Mononuclear cell (primary cell): ENCODE measurements at regions not wholly inside any gene's neighbourhood (a gene's known extent, or its start where the extent isn't known, plus 50 kb on each side); places are given as distances from the start of the nearest gene placed in this dataset.

Source experiments
- H3K27me3 ChIP-seq: 2 replicates; pipeline ENCODE4 v1.6.0; 2011; ENCODE audit warnings: low read length, control low read depth; ENCODE audit not compliant: insufficient read depth
- H3K4me1 ChIP-seq: 2 replicates; pipeline ENCODE4 v1.5.1; 2011; ENCODE audit warnings: mild to moderate bottlenecking, low read length, control low read depth; ENCODE audit not compliant: insufficient read depth
- H3K4me3 ChIP-seq: 2 replicates; pipeline ENCODE4 v1.5.1; 2011; ENCODE audit warnings: mild to moderate bottlenecking, low read length, moderate library complexity
- H3K9me3 ChIP-seq: 2 replicates; pipeline ENCODE4 v1.5.1; 2011; ENCODE audit warnings: low read depth, mild to moderate bottlenecking, control low read depth, low read length

DNA sequence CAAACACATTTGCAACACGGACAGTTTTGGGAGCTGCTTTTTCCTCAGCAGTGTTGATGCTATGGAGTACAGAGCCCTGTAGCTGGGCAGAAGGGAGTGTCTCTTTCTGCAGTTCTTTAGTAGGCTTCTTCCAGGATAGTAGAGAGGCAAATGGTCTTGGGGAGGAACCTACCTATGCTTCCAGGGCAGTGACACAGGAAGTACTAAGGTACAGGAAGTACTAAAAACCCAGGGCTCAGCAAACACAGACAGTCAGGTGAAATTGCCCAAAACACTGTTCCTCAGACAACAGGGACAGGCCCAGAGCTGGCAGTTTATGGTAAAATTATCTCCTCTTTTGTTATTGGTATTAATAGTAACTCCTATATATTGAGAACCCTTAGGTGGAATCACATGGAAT lies 217.6 kb downstream of the TTC8 start:
- Histone ChIP-seq H3K4me1 (peaks cover 12% of the 10 kb centered on the region), H3K27me3 (no peaks in the 10 kb centered on the region), H3K4me3 (no peak overlapping the region), H3K9me3 (no peaks in the 10 kb centered on the region)

DNA sequence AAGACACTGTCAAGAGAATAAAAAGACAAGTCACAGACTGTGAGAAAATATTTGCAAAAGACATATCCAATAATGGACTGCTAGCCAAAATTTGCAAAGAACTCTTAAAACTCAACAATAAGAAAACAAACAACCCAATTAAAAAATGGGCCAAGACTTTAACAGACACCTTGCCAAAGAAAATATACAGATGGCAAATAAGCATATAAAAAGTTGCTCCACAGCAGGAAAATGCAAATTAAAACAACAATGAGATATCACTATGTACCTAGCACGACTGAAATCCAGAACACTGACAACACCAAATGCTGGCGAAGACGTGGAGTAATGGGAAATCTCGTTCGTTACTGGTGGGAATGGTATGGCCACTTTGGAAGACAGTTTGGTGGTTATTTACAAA lies 228.9 kb downstream of the TTC8 start:
- no peaks in the 10 kb centered on the region for H3K27me3 ChIP-seq
- no peak overlapping the region for H3K4me3 ChIP-seq
- H3K9me3 ChIP-seq = no peaks in the 10 kb centered on the region
- no peaks in the 10 kb centered on the region for H3K4me1 ChIP-seq

DNA sequence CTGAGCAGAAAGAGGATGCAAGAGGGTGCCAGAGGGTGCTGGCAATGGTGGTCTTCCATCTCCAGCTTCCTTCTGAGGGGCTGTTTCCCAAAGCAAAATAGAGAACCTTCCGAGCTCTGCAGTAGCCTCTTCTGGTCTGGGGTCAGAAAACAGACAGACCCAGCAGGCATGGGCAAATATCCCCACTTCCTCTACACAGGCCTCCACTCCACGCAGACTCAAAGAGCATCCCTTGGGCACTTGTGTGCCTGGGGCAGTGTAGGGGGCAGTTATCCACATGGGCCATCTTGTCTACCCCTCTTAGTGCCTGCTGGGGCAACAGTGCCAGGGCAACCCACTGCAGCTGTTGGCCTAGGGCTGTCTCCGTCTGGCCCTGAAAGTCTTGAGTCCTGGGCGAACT lies 231.9 kb downstream of the TTC8 start:
- H3K4me1 ChIP-seq = no peaks in the 10 kb centered on the region
- no peaks in the 10 kb centered on the region for H3K27me3 ChIP-seq
- H3K4me3 ChIP-seq = no peak overlapping the region
- no peaks in the 10 kb centered on the region for H3K9me3 ChIP-seq

GRCh38 chr14:89058697-89059096 lies 234.2 kb downstream of the TTC8 start:
- no peaks in the 10 kb centered on the region for H3K4me1 ChIP-seq
- H3K27me3 ChIP-seq = no peaks in the 10 kb centered on the region
- no peak overlapping the region for H3K4me3 ChIP-seq
- H3K9me3 ChIP-seq = no peaks in the 10 kb centered on the region

GRCh38 chr14:89060191-89060590 lies 235.7 kb downstream of the TTC8 start:
- no peak overlapping the region for H3K4me3 ChIP-seq
- no peaks in the 10 kb centered on the region for H3K4me1 ChIP-seq
- no peaks in the 10 kb centered on the region for H3K27me3 ChIP-seq
- no peaks in the 10 kb centered on the region for H3K9me3 ChIP-seq

DNA sequence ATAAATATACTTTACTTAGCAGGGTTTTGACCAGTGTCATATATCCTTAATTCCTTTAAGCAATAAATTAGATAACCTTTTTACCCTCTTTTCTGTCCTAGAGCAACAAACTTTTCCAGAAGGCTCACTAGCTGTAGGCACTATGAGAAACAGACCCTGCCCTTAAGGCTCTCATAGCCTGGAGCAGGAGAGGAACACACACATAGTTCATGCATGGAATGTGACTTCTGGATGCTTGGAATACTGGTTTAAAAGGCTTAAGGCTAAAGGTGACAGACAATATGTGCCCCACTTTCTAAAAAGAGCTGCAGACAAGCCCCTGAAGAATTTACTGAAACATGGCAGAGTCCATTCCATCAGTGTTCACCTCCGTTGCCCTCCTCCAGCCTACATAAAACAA lies 237.2 kb downstream of the TTC8 start:
- no peak overlapping the region for H3K4me3 ChIP-seq
- H3K9me3 ChIP-seq = no peaks in the 10 kb centered on the region
- no peaks in the 10 kb centered on the region for H3K27me3 ChIP-seq
- no peaks in the 10 kb centered on the region for H3K4me1 ChIP-seq

- Histone ChIP-seq H3K4me3 (no peak overlapping the region), H3K4me1 (no peaks in the 10 kb centered on the region), H3K9me3 (no peaks in the 10 kb centered on the region), H3K27me3 (peaks cover 5% of the 10 kb centered on the region)
Measured at GRCh38 chr14:89065879-89066278, 241.4 kb downstream of the TTC8 start.

DNA sequence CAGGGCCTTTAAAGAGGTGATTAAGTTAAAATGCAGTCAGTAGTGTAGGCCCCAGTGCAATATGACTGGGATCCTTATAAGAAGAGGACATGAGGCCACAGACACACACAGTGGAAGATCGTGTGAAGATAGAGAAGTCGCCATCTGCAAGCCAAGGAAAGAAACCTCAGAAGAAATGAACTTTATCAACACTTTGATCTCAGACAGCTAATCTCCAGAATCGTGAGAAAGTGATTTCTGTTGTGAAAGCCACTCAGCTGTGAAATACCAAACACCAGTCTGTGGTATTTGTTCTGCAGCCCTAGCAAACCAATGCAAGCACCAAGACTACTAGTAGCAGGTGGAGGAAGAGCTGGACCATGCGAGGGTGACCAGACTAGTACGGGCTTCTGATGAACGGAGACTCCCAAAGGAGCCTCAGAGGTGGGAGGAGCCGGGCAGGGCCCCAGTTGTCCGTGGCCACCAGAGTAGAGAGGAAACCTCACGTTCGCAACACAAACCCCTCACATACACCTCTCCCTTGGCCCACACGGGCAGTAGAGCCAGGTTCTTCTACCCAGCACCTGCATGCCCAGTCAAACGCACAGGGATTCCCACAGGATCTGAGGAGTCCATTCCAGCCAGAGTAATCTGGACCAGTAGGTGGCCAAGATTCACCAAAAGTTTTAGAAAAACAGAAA lies 243.0 kb downstream of the TTC8 start:
- no peak overlapping the region for H3K4me3 ChIP-seq
- H3K27me3 ChIP-seq = peaks cover 5% of the 10 kb centered on the region
- H3K4me1 ChIP-seq = no peaks in the 10 kb centered on the region
- no peaks in the 10 kb centered on the region for H3K9me3 ChIP-seq

DNA sequence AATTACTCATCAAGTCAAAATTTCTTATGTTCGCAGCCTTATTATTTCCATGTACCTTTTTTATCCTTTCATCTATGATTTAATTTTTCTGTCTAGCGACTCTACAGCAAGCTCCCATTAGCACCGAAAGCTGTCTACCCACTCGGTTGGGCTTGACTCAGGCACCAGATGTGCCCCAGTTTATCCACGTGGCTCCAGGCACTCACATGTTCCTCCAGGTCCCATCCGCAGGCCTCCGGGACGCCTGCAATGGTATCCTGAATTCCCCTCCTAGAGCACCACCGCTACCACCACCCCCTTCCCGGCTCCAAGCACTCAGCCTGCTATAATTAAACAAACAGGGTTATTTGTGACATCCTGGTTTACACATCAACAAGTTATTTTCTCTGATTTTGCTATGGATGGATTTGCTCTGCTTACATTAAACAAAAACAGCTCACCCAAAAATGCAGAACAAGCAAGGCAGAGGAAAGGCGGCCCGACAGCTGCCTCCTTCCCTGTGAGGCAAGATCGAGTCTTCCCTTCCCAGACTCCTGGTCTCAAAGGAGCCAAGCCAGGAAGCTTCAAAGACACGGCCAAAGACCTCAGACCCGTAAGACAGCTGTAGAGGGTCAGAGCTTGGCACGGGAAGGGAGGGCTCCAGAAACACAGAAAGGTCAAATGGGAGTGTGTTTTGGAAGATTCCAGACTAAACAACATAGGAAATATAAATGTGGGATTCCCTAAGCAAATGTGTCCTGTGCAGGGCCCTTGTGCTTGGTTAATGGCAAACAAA lies 253.8 kb downstream of the TTC8 start:
- Histone ChIP-seq H3K4me1 (no peaks in the 10 kb centered on the region), H3K27me3 (no peaks in the 10 kb centered on the region), H3K4me3 (no peak overlapping the region), H3K9me3 (no peaks in the 10 kb centered on the region)

DNA sequence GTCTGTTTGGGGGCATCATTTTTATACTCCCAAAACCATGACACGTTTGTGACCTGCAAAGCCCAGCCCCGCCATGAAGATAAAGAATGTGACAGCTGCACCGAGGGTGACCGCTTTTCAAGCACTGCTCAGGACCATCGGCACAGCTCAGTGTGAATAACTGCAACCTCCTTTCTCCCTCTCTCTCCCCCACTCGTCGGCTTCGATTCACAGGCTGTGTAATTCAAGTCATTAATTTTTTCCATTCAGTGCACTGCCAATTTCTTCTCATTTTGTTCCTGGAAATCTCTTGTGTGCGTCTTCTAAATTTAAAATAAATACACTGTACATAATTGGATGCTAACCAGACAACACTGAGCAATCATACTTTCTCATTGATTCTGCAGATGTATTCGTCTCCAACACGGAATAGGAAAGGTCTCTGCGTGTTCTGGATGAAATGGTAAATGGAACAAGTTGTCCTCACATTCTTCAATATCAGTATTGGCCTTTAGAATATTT lies 260.8 kb downstream of the TTC8 start:
- no peaks in the 10 kb centered on the region for H3K27me3 ChIP-seq

GRCh38 chr14:89085737-89086382 lies 261.4 kb downstream of the TTC8 start:
- H3K4me3 ChIP-seq = no peak overlapping the region
- no peaks in the 10 kb centered on the region for H3K4me1 ChIP-seq
- no peaks in the 10 kb centered on the region for H3K9me3 ChIP-seq
- no peaks in the 10 kb centered on the region for H3K27me3 ChIP-seq

More for the DNA sequence above, 260.8 kb downstream of the TTC8 start:
- no peaks in the 10 kb centered on the region for H3K9me3 ChIP-seq
- H3K4me1 ChIP-seq = no peaks in the 10 kb centered on the region
- H3K4me3 ChIP-seq = no peak overlapping the region

DNA sequence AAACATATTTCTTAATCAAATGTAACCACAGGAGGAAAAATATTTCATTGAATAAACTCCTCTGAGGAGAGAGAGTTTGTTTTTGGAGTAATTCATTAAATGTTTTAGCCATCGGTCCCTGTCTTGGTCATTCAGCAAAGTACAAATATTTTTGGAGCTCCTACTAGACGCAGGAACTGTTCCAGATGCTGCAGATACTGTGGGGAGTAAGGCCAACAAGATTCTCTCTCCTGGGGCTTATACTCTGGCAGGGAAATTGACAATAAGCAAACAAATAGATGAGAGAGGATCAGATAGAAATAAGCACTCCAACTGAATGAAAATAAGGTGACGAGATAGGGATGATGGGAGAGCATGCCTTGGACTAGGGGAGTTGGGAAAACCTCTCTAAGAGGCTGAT lies 264.1 kb downstream of the TTC8 start:
- H3K27me3 ChIP-seq = no peaks in the 10 kb centered on the region
- no peak overlapping the region for H3K4me3 ChIP-seq
- H3K4me1 ChIP-seq = no peaks in the 10 kb centered on the region
- no peaks in the 10 kb centered on the region for H3K9me3 ChIP-seq

DNA sequence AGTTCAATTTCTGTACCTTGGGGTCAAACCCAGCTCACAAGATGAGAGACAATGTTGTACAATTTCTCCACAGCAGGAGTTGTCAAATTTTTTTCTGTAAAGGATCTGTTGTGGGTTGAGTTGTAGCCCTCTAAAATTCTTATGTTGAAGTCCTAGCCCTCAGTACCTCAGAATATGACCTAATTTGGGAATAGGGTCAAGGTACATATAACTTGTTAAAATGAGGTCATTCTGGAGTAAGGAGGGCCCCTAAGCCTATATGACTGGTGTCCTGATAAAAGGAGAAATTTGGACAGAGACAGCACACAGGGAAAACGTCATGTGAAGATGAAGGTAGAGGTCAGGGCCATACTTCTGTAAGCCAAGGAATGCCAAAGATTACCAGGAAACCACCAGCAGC lies 264.9 kb downstream of the TTC8 start:
- no peaks in the 10 kb centered on the region for H3K9me3 ChIP-seq
- no peaks in the 10 kb centered on the region for H3K27me3 ChIP-seq
- no peak overlapping the region for H3K4me3 ChIP-seq
- no peaks in the 10 kb centered on the region for H3K4me1 ChIP-seq

GRCh38 chr14:89091781-89092180 lies 267.3 kb downstream of the TTC8 start:
- no peaks in the 10 kb centered on the region for H3K9me3 ChIP-seq
- H3K4me1 ChIP-seq = no peaks in the 10 kb centered on the region
- H3K27me3 ChIP-seq = no peaks in the 10 kb centered on the region
- no peak overlapping the region for H3K4me3 ChIP-seq

DNA sequence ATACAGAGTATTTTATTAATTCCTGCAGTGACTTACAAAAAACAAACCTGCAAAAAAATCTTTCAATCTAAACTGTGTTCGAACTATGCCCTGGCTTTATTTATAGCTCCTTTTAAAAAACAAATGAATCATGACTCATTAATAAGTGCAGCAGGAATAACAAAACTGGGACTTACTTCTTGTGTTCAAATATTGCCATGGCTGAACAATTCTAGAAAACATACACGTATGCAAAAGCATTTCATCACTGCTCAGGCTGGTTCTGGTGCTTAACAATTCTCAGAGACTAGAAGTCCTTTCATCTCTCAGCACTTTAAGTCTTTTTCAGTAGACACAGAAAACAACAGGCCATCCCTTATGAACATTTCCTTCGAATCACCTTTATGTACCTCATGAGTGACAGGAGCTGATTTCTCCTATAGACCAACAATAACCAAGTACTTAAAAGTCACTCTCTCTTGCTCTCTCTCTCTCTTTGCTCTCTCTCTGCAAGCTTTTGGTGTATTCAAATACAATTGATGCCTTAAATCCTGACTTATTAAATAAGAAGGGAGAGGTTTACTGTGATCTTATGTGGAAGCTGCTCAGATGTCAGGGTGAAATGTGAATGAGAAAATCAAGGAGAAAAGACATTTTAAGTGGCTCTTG lies 268.8 kb downstream of the TTC8 start:
- H3K9me3 ChIP-seq = no peaks in the 10 kb centered on the region
- no peaks in the 10 kb centered on the region for H3K4me1 ChIP-seq
- no peak overlapping the region for H3K4me3 ChIP-seq
- H3K27me3 ChIP-seq = no peaks in the 10 kb centered on the region
